ENCODE measurements at regions not wholly inside any gene's neighbourhood (a gene's known extent, or its start where the extent isn't known, plus 50 kb on each side); places are given as distances from the start of the nearest gene placed in this dataset.

GRCh38 chr4:95758001-95758400, 81.9 kb upstream of the PDHA2 start:
- Histone ChIP-seq H3K79me2 (ENCODE audit: insufficient read depth) (no peaks in the 10 kb centered on the region), H3K4me3 (ENCODE audit: low read depth in 2 of 2, low read length in 1 of 2) (no peak overlapping the region), H3K9ac (no peak overlapping the region), H2AFZ (ENCODE audit: low read depth) (peak overlapping the region; percentile 50; the same call in 1 of the 2 replicates), H3K9me3 (no peaks in the 10 kb centered on the region), H3K27me3 (ENCODE audit: insufficient read depth) (no peaks in the 10 kb centered on the region), H3F3A (replicated peaks; ENCODE audit: insufficient read depth) (no peaks in the 10 kb centered on the region), H3K4me1 (ENCODE audit: control insufficient read depth in 1 of 2, insufficient read depth in 2 of 2, low read depth in 1 of 2, low read length in 1 of 2) (peaks cover 0 to 5% of the 10 kb centered on the region in 2 experiments; a peak in 2 of 4 replicates), H3K4me2 (no peak overlapping the region), H3K36me3 (replicated peaks in 1 of 2; ENCODE audit: control insufficient read depth in 1 of 2, insufficient read depth in 2 of 2, low read length in 1 of 2) (no peaks in the 10 kb centered on the region), H3K9me2 (no peaks in the 10 kb centered on the region), H4K20me1 (ENCODE audit: insufficient read depth) (no peaks in the 10 kb centered on the region), H3K27ac (ENCODE audit: low read depth in 2 of 2, low read length in 1 of 2) (no peak overlapping the region)
- POLR2A ChIA-PET = no interaction called here
- CTCF ChIA-PET = no interaction called here
- TF ChIP-seq REST (IDR thresholded peaks at IDR 0.05; ENCODE audit: low read depth, low read length) = no peak
- TF ChIP-seq SIN3A (IDR thresholded peaks at IDR 0.05; ENCODE audit: borderline replicate concordance, low read depth, low read length) = no peak
- no peak for TF ChIP-seq GATA2 (CRISPR knock-in tag; IDR thresholded peaks at IDR 0.05)
- no peak for TF ChIP-seq EZH2phosphoT487 (IDR thresholded peaks at IDR 0.05; ENCODE audit: borderline replicate concordance, low read depth)
- TF ChIP-seq RAD21 (IDR thresholded peaks at IDR 0.05; ENCODE audit: low read length) = no peak
- no peak for TF ChIP-seq ELF1 (IDR thresholded peaks at IDR 0.05)
- TF ChIP-seq FOXJ3 (CRISPR knock-in tag; IDR thresholded peaks at IDR 0.05) = no peak
- TF ChIP-seq, protein P1, sequence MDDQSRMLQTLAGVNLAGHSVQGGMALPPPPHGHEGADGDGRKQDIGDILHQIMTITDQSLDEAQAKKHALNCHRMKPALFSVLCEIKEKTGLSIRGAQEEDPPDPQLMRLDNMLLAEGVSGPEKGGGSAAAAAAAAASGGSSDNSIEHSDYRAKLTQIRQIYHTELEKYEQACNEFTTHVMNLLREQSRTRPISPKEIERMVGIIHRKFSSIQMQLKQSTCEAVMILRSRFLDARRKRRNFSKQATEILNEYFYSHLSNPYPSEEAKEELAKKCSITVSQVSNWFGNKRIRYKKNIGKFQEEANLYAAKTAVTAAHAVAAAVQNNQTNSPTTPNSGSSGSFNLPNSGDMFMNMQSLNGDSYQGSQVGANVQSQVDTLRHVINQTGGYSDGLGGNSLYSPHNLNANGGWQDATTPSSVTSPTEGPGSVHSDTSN (IDR thresholded peaks at IDR 0.05) = no peak
- no peak for TF ChIP-seq FOXM1 (IDR thresholded peaks at IDR 0.05; ENCODE audit: low read depth)
- no peak for TF ChIP-seq RCOR1 (IDR thresholded peaks at IDR 0.05; ENCODE audit: low read length)
- TF ChIP-seq CHD2 (IDR thresholded peaks at IDR 0.05; ENCODE audit: low read length, partially characterized antibody) = no peak
- no peak for TF ChIP-seq MAX (IDR thresholded peaks at IDR 0.05; ENCODE audit: low read depth)
- no peak for TF ChIP-seq MEF2A (IDR thresholded peaks at IDR 0.05; ENCODE audit: borderline replicate concordance, low read depth)
- TF ChIP-seq, protein P2, sequence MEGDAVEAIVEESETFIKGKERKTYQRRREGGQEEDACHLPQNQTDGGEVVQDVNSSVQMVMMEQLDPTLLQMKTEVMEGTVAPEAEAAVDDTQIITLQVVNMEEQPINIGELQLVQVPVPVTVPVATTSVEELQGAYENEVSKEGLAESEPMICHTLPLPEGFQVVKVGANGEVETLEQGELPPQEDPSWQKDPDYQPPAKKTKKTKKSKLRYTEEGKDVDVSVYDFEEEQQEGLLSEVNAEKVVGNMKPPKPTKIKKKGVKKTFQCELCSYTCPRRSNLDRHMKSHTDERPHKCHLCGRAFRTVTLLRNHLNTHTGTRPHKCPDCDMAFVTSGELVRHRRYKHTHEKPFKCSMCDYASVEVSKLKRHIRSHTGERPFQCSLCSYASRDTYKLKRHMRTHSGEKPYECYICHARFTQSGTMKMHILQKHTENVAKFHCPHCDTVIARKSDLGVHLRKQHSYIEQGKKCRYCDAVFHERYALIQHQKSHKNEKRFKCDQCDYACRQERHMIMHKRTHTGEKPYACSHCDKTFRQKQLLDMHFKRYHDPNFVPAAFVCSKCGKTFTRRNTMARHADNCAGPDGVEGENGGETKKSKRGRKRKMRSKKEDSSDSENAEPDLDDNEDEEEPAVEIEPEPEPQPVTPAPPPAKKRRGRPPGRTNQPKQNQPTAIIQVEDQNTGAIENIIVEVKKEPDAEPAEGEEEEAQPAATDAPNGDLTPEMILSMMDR (IDR thresholded peaks at IDR 0.05) = no peak
- no peak for TF ChIP-seq YY1 (IDR thresholded peaks at IDR 0.05; ENCODE audit: low read depth)
- no peak for TF ChIP-seq MXI1 (IDR thresholded peaks at IDR 0.05; ENCODE audit: low read depth, low read length)
- no peak for TF ChIP-seq RFX5 (IDR thresholded peaks at IDR 0.05; ENCODE audit: low read length)
- no peak for DNase-seq

Data from SK-N-SH (cell line).